H9 (cell line): ENCODE measurements at regions not wholly inside any gene's neighbourhood (a gene's known extent, or its start where the extent isn't known, plus 50 kb on each side); places are given as distances from the start of the nearest gene placed in this dataset.

Experiments
- DNase-seq: peaks from one replicate; pipeline ENCODE4 v3.0.0-alpha.2; 2017
- H2AFZ ChIP-seq: one replicate; pipeline ENCODE4 v1.6.1; 2013; ENCODE audit warnings: mild to moderate bottlenecking, low read length, control low read depth, moderate library complexity
- H2AK5ac ChIP-seq: 2 replicates; pipeline ENCODE4 v1.6.1; 2013; ENCODE audit warnings: low read length, control low read depth, mixed read lengths; ENCODE audit not compliant: insufficient read length
- H2BK120ac ChIP-seq: one replicate; pipeline ENCODE4 v1.6.1; 2013; ENCODE audit warnings: low read depth, mild to moderate bottlenecking, low read length, control low read depth, inconsistent platforms; ENCODE audit not compliant: poor library complexity, severe bottlenecking
- H2BK12ac ChIP-seq: 2 replicates; pipeline ENCODE4 v1.6.1; 2013; ENCODE audit warnings: low read length, control low read depth, mixed read lengths, low read depth; ENCODE audit not compliant: insufficient read length
- H2BK15ac ChIP-seq: 2 replicates; pipeline ENCODE4 v1.6.1; 2013; ENCODE audit warnings: low read depth, low read length, control low read depth
- H2BK20ac ChIP-seq: one replicate; pipeline ENCODE4 v1.6.1; 2013; ENCODE audit warnings: low read depth, mild to moderate bottlenecking, low read length, control low read depth, inconsistent platforms; ENCODE audit not compliant: poor library complexity, severe bottlenecking
- H2BK5ac ChIP-seq: 2 replicates; pipeline ENCODE4 v1.6.1; 2013; ENCODE audit warnings: low read length, control low read depth, mixed read lengths; ENCODE audit not compliant: insufficient read length
- H3K14ac ChIP-seq: 2 replicates; pipeline ENCODE4 v1.6.1; 2013; ENCODE audit warnings: low read length, control low read depth; ENCODE audit not compliant: insufficient read depth
- H3K18ac ChIP-seq: 2 replicates; pipeline ENCODE4 v1.6.1; 2013; ENCODE audit warnings: low read depth, mild to moderate bottlenecking, mixed read lengths, low read length, control low read depth; ENCODE audit not compliant: insufficient read length
- H3K23ac ChIP-seq: 2 replicates; pipeline ENCODE4 v1.6.1; 2013; ENCODE audit warnings: low read length, control low read depth, mixed read lengths, low read depth; ENCODE audit not compliant: insufficient read length
- H3K23me2 ChIP-seq: 2 replicates; pipeline ENCODE4 v1.6.1; 2013; ENCODE audit warnings: low read depth, mild to moderate bottlenecking, mixed read lengths, low read length, control low read depth; ENCODE audit not compliant: insufficient read length, poor library complexity, severe bottlenecking
- H3K27ac ChIP-seq: 2 replicates; pipeline ENCODE4 v1.5.1; 2013; ENCODE audit warnings: low read length, control low read depth, mixed read lengths, low read depth; ENCODE audit not compliant: insufficient read length
- H3K27me3 ChIP-seq: 2 replicates; pipeline ENCODE4 v1.6.1; 2013; ENCODE audit warnings: low read length, control low read depth, inconsistent platforms; ENCODE audit not compliant: insufficient read depth
- H3K4ac ChIP-seq: 2 replicates; pipeline ENCODE4 v1.6.1; 2013; ENCODE audit warnings: low read depth, mild to moderate bottlenecking, control low read depth, inconsistent platforms, low read length, moderate library complexity
- H3K4me1 ChIP-seq: 2 replicates; pipeline ENCODE4 v1.6.1; 2013; ENCODE audit warnings: low read length, control low read depth, inconsistent platforms; ENCODE audit not compliant: insufficient read depth
- H3K4me2 ChIP-seq: 2 replicates; pipeline ENCODE4 v1.6.1; 2013; ENCODE audit warnings: low read length, control low read depth, mixed read lengths; ENCODE audit not compliant: insufficient read length, insufficient read depth
- H3K56ac ChIP-seq: 2 replicates; pipeline ENCODE4 v1.6.1; 2013; ENCODE audit warnings: low read depth, mild to moderate bottlenecking, mixed read lengths, low read length, control low read depth; ENCODE audit not compliant: insufficient read length
- H3K79me1 ChIP-seq: 2 replicates; pipeline ENCODE4 v1.6.1; 2013; ENCODE audit warnings: low read depth, mild to moderate bottlenecking, moderate library complexity, low read length, control low read depth, inconsistent platforms; ENCODE audit not compliant: insufficient read depth, poor library complexity, severe bottlenecking
- H3K79me2 ChIP-seq: 2 replicates; pipeline ENCODE4 v1.6.1; 2013; ENCODE audit warnings: low read length, control low read depth, inconsistent platforms; ENCODE audit not compliant: insufficient read depth
- H3K9ac ChIP-seq: 2 replicates; pipeline ENCODE4 v1.6.1; 2013; ENCODE audit warnings: low read length, control low read depth, mixed read lengths; ENCODE audit not compliant: insufficient read length; ENCODE audit errors: extremely low read depth
- H3K9me3 ChIP-seq: one replicate; pipeline ENCODE4 v1.6.1; 2013; ENCODE audit warnings: low read depth, low read length, inconsistent platforms; ENCODE audit not compliant: control insufficient read depth
- H3T11ph ChIP-seq: one replicate; pipeline ENCODE4 v1.6.1; 2013; ENCODE audit warnings: mild to moderate bottlenecking, low read length, control low read depth, inconsistent platforms
- H4K20me1 ChIP-seq: one replicate; pipeline ENCODE4 v1.6.1; 2013; ENCODE audit not compliant: control insufficient read depth, insufficient read length, insufficient read depth
- H4K5ac ChIP-seq: 2 replicates; pipeline ENCODE4 v1.6.1; 2013; ENCODE audit warnings: low read depth, mild to moderate bottlenecking, mixed read lengths, low read length, control low read depth; ENCODE audit not compliant: insufficient read length
- H4K8ac ChIP-seq: replicated peaks from 2 replicates; pipeline ENCODE4 v1.6.1; 2013; ENCODE audit warnings: low read length, control low read depth, mixed read lengths, low read depth; ENCODE audit not compliant: insufficient read length
- H4K91ac ChIP-seq: 2 replicates; pipeline ENCODE4 v1.6.1; 2013; ENCODE audit warnings: low read depth, mild to moderate bottlenecking, moderate library complexity, mixed read lengths, low read length, control low read depth; ENCODE audit not compliant: insufficient read length
- H3K27ac Mint-ChIP-seq, 3 experiments: 2 replicates in 2 of 3; 3 replicates in 1 of 3; pipeline ENCODE4 v1.8.0; 2020 to 2021; ENCODE audit warnings: mixed read lengths in 3 of 3, mild to moderate bottlenecking in 1 of 3, moderate library complexity in 1 of 3
- H3K27me3 Mint-ChIP-seq: 2 replicates; pipeline ENCODE4 v1.8.0; 2021; ENCODE audit warnings: low read depth, mild to moderate bottlenecking, moderate library complexity, mixed read lengths
- H3K36me3 Mint-ChIP-seq, 3 experiments: 2 replicates in 2 of 3; 3 replicates in 1 of 3; pipeline ENCODE4 v1.8.0; 2020 to 2021; ENCODE audit warnings: low read depth in 3 of 3, mixed read lengths in 3 of 3; ENCODE audit not compliant: insufficient read depth in 1 of 3
- H3K4me1 Mint-ChIP-seq, 2 experiments: 2 replicates each; pipeline ENCODE4 v1.8.0; 2020; ENCODE audit warnings: mixed read lengths in 2 of 2
- H3K4me3 Mint-ChIP-seq, 2 experiments: 2 replicates in 1 of 2; 3 replicates in 1 of 2; pipeline ENCODE4 v1.8.0; 2020 to 2021; ENCODE audit warnings: mild to moderate bottlenecking in 2 of 2, mixed read lengths in 2 of 2, moderate library complexity in 1 of 2
- H3K9me3 Mint-ChIP-seq, 2 experiments: 2 replicates in 1 of 2; 3 replicates in 1 of 2; pipeline ENCODE4 v1.8.0; 2020; ENCODE audit warnings: mild to moderate bottlenecking in 2 of 2, mixed read lengths in 2 of 2, moderate library complexity in 1 of 2
- CTCF ChIP-seq: fragments of 200-600 bp; sonication (generic); conservative IDR thresholded peaks from 3 replicates; pipeline ENCODE4 v1.8.0; 2021; ENCODE audit warnings: antibody characterized with exemption, mild to moderate bottlenecking
- WGBS: extraction: QIAGEN DNeasy Blood & Tissue Kit; methylation state at CpG from one replicate; pipeline ENCODE4 v1.1.7; 2013; ENCODE audit warnings: missing lambda C conversion rate, low lambda C conversion rate, mixed read lengths; ENCODE audit not compliant: insufficient read length; ENCODE audit errors: extremely low coverage; 5-methylcytosine and 5-hydroxymethylcytosine counted together

DNA sequence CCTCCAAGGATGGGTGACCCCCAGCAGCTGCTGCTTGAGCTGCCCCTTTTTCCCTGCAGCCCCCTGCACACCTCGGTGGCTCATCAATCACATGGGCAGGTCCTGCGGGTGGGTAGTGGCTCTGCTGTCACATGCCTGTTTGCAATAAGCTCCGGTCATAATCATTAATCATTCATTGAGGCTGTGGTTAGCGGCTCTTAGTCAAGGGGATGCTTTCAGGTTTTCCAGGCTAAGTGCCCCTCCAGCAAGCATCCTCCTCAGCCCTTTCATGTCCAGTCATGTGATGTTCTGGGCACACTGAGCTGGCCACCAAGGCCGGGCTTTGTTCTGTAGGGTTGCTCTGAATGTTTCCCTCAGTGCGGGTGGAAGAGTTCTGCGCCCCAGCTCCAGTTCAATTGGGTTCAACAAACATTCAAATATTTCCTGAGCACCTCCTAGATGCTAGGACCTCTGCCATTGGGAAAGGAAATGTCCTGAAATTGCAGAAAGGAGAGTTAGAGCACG lies 96.4 kb upstream of the LDAH start:
- Histone ChIP-seq H3K27ac (no peak overlapping the region), H2BK120ac (no peak overlapping the region), H3K9ac (no peak overlapping the region), H3K23me2 (no peaks in the 10 kb centered on the region), H2BK15ac (no peak overlapping the region), H2BK12ac (no peak overlapping the region), H2AFZ (no peak overlapping the region), H3K23ac (no peak overlapping the region), H4K5ac (no peak overlapping the region), H3K9me3 (no peaks in the 10 kb centered on the region), H3K4ac (no peak overlapping the region), H3K27me3 (no peaks in the 10 kb centered on the region), H3K56ac (no peak overlapping the region), H3K4me2 (no peak overlapping the region), H2BK5ac (no peak overlapping the region), H3K79me1 (no peaks in the 10 kb centered on the region), H3K14ac (no peak overlapping the region), H3K79me2 (no peaks in the 10 kb centered on the region), H4K8ac (no peak overlapping the region), H4K20me1 (no peaks in the 10 kb centered on the region), H3K4me1 (no peaks in the 10 kb centered on the region), H3K18ac (no peak overlapping the region), H2AK5ac (no peak overlapping the region), H2BK20ac (no peak overlapping the region), H3T11ph (no peak overlapping the region), H4K91ac (no peak overlapping the region)
- TF ChIP-seq CTCF = no peak
- Mint-ChIP-seq H3K36me3 (no peaks in the 10 kb centered on the region), H3K27me3 (peaks cover 15% of the 10 kb centered on the region), H3K9me3 (no peaks in the 10 kb centered on the region), H3K4me1 (peaks cover 0 to 8% of the 10 kb centered on the region in 2 experiments; a peak in 2 of 4 replicates), H3K27ac (no peak overlapping the region), H3K4me3 (no peak overlapping the region)
- WGBS = no CpG with 5 or more reads among the region's 8 CpGs
- DNase-seq = no peak
